Eye (tissue), 1 donor: ENCODE measurements at regions not wholly inside any gene's neighbourhood (a gene's known extent, or its start where the extent isn't known, plus 50 kb on each side); places are given as distances from the start of the nearest gene placed in this dataset.
"Not testable (repeated sequence)": the region's sequence is repeated elsewhere in the genome, so short reads cannot be mapped to it uniquely, and the experiment has no call there.

Source experiments
- DNase-seq: peaks from one replicate; pipeline ENCODE4 v3.0.0-alpha.2; 2015

- DNase-seq = no peak
Measured at GRCh38 chr4:117135634-117136354, 50.4 kb upstream of the TRAM1L1 start.

GRCh38 chr4:117137145-117137544, 51.8 kb upstream of the TRAM1L1 start:
- DNase-seq = no peak

DNA sequence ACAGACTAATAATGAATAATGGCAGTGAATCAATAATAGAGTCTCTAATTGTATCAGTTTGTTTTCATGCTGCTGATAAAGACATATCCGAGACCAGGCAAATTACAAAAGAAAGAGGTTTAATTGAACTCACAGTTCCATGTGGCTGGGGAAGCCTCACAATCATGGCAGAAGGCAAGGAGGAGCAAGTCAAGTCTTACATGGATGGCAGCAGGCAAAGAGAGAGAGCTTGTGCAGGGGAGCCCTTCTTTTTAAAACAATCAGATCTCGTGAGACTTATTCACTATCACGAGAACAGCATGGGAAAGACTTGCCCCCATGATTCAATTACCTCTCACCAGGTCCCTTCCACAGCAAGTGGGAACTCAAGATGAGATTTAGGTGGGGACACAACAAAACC, 53.4 kb upstream of the TRAM1L1 start:
- not testable (repeated sequence) for DNase-seq

- no peak for DNase-seq
Measured at GRCh38 chr4:117154251-117154650, 68.9 kb upstream of the TRAM1L1 start.

- no peak for DNase-seq
Measured at GRCh38 chr4:117156806-117157205, 71.4 kb upstream of the TRAM1L1 start.

DNA sequence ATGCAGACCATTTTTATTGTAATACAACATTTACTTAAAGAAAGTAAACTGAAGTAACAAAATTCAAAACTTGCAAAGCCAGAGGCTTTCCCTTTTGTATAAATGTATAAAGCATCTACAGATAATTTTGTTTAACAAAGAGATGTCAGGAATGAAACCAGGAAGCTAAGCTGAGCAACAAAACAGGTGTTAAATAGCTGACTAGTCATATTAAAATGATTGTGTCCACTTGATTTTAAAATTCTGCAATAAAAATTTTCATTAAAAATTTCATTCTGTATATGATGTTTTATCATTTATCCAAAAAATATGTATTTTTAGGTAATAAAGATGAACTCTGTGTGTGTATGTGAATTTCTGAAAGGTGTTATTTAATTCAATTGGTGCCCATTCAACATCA, 72.0 kb upstream of the TRAM1L1 start:
- no peak for DNase-seq

GRCh38 chr4:117162976-117163375, 77.6 kb upstream of the TRAM1L1 start:
- no peak for DNase-seq

DNA sequence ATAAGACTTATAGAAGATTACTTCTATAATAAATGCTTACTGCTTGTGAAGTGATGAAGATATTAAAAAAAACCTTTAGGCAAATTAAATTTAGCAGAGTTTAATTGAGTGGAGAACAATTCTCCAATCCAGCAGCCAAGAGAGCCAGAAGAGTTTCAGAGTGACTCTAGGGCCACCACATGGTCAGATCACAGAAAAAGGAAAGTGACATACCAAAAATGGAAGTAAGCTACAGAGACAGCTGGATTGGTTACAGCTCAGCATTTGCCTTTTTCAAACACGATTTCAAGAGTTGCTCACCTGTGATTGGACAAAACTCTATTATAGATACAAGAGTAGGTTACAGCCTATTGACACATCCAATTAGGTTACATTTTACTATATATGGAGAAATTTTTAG, 79.0 kb upstream of the TRAM1L1 start:
- DNase-seq = no peak

DNA sequence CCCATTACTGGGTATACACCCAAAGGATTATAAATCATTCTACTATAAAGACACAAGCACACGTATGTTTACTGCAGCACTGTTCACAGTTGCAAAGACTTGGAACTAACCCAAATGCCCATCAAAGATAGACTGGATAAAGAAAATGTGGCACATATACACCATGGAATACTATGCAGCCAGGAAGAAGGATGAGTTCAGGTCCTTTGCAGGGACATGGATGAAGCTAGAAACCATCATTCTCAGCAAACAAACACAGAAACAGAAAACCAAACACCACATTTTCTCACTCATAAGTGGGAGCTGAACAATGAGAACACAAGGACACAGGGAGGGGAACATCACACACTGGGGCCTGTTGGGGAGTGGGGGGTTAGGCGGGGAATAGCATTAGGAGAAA, 90.0 kb upstream of the TRAM1L1 start:
- not testable (repeated sequence) for DNase-seq

DNA sequence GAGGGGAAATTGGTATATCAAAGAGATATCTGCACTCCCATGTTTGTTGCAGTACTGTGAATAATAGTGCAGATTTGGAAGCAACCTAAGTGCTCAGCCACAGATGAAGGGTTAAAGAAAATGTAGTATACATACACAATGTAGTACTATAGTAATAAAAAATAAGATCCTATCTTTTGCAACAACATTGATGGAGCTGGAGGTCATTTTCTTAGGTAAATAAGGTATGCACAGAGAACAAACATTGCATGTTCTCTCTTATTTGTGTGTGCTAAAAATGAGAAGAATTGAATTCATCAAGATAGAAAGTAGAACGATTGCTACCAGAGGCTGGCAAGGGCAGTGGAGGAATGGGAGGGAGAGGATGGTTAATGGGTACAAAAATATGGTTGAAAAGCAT, 117.9 kb upstream of the TRAM1L1 start:
- no peak for DNase-seq

DNA sequence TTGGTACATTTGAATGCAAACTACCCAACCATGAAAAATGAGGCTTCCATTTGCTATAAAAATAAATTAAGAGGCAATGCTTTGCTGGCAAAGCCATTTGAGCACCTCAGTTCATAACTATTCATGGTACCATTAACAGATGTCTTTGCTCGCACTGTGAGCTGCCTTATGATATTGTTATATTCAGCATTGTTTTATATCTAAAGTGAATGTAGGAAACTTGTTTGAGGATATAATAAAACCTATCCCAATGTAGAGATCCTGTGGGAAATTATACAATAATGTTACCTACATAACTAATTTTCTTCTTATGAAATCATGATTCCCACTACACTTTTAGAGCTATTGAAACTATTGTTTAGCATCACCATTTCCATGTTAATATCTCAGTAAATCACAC, 125.2 kb upstream of the TRAM1L1 start:
- no peak for DNase-seq

GRCh38 chr4:117224256-117224655, 138.9 kb upstream of the TRAM1L1 start:
- DNase-seq = no peak

DNA sequence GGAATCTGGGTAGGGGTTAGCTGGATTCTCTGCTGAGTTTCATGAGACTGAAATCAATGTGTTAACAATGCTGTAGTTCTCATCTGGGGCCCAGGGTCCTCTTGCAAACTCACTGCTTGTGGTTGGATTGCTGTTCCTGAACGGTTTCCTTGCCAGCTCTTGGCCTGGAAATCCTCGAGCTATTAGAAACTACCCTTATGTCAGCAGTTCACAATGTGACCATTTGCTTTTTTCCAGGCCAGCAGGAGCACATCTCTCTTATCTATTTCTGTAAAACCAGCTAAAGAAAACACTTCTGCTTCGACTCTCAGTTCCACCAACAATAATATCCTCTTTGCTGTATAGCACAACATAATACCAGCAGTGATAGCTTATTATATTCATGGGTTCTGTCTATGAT, 140.1 kb upstream of the TRAM1L1 start:
- no peak for DNase-seq

DNA sequence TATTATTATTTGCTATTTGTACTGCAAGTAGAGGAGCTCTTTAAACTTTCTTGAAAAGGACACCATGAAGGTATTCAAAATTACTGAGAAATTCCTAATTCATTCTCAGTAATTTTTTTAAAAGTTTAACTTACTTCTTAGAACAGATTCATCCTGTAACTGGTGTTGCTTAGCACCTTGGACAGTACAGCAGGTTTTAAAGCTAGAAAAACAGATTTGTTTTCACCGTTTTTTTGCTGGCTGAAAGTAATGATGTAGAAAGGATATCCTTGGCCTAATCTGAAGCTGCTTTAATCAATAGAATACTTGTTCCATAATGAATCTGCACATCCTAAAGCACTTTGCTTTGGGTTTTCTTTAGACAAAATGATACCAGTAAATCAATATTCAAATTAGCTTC, 142.5 kb upstream of the TRAM1L1 start:
- no peak for DNase-seq

- DNase-seq = no peak
Measured at GRCh38 chr4:117239434-117239833, 154.1 kb upstream of the TRAM1L1 start.

GRCh38 chr4:117249333-117249732, 164.0 kb upstream of the TRAM1L1 start:
- no peak for DNase-seq

DNA sequence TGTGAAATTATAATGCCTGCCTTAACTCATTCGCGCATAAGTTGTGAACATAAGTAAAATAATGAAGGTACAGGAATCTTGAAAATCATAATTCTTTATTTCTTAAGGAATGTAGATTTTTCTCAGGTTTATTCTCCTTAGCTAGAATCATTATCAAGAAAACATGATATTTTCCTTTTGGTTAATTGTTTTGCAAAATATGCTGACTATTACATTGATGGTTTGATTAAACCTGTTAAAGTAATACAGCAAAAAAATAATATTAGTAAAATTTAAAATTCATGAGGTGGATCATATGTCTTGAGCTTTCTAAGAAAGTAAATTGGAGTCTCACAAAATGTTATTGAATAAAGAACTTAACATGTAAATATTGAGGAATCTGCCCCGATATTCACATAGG, 178.7 kb upstream of the TRAM1L1 start:
- no peak for DNase-seq

DNA sequence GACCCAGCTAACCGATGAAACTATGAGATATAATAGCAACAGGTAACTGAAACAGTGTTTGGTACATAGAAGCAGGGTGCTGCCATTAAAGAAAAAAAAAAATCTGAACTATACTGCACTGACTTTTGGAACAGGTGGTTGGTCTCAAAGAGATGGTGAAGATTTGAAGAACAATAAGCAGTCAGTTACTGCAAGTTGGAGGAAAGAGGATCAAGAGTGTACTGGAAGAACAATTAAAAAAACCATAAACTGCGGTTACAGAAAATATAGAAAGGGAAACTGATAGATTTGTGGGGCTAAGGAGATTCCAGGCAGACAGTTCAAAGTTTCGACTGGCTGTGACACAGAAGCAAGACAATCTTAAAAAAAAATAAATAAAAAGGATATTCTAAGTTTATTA, 181.9 kb upstream of the TRAM1L1 start:
- DNase-seq = no peak

GRCh38 chr4:117284736-117285135, 199.4 kb upstream of the TRAM1L1 start:
- no peak for DNase-seq

GRCh38 chr4:117293784-117294183, 208.4 kb upstream of the TRAM1L1 start:
- DNase-seq = peak; percentile 11

DNA sequence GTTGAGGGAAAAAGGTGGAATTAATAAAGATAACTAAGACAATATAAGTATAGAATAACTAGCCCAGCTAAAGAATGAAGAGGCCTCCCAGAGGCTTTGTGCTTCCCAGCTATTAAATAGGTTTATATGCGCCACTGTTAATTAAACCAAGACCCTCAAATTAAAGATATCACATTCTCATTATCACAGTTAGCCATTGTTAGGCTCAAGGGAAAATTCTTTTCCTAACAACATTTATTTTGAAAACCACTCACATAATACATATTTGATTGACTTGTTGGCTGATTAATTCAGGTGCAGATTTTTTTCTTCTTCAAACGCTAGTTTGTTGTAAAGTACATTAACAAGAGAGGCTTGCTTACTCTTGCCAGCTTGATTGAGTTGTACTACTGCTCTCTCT, 216.8 kb upstream of the TRAM1L1 start:
- DNase-seq = no peak

- DNase-seq = no peak
Measured at GRCh38 chr4:117311215-117311614, 225.8 kb upstream of the TRAM1L1 start.

- no peak for DNase-seq
Measured at GRCh38 chr4:117311989-117312388, 226.6 kb upstream of the TRAM1L1 start.

GRCh38 chr4:117324851-117325491, 239.6 kb upstream of the TRAM1L1 start:
- no peak for DNase-seq

DNA sequence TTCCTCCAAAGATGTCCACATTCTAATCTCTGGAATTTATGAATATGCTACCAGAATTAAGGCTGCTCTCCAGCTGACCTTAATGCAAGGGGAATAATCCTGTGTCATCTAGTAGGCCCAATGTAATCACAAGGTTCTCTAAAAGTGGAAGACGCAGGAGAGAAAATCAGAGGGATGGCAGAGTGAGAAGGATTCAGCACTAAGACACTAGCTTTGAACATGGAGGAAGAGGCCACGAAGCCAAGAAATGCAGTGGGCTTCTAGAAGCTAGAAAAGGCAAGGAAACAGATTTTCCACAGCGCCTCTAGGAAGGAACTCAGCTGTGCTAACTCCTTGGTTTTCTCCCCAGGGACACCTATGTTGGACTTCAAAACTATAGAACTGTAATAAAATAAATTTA, 240.7 kb upstream of the TRAM1L1 start:
- no peak for DNase-seq
